HG03045 (cell line): ENCODE measurements at regions not wholly inside any gene's neighbourhood (a gene's known extent, or its start where the extent isn't known, plus 50 kb on each side); places are given as distances from the start of the nearest gene placed in this dataset.

Source experiments
- ATAC-seq: cut with Tn5 transposase; IDR thresholded peaks from one replicate; pipeline ENCODE4 v1.9.1; 2021; ENCODE audit warnings: mild to moderate bottlenecking, moderate library complexity; ENCODE audit not compliant: unreplicated experiment

- ATAC-seq: no peak
Observed at GRCh38 chr1:193565971-193566577, 379.7 kb upstream of the B3GALT2 start.

- no peak for ATAC-seq
Observed at GRCh38 chr1:193562121-193562520, 375.7 kb upstream of the B3GALT2 start.

- no peak for ATAC-seq
Observed at GRCh38 chr1:193558491-193559028, 372.1 kb upstream of the B3GALT2 start.

GRCh38 chr1:193555662-193556441 lies 369.4 kb upstream of the B3GALT2 start:
- no peak for ATAC-seq

GRCh38 chr1:193553564-193553963 lies 367.2 kb upstream of the B3GALT2 start:
- no peak for ATAC-seq

GRCh38 chr1:193552274-193552673 lies 365.9 kb upstream of the B3GALT2 start:
- ATAC-seq: no peak

GRCh38 chr1:193549081-193549480 lies 362.7 kb upstream of the B3GALT2 start:
- no peak for ATAC-seq

- ATAC-seq: no peak
Observed at GRCh38 chr1:193545171-193545570, 358.8 kb upstream of the B3GALT2 start.

- ATAC-seq: no peak
Observed at GRCh38 chr1:193543259-193543658, 356.8 kb upstream of the B3GALT2 start.

GRCh38 chr1:193542690-193543089 lies 356.3 kb upstream of the B3GALT2 start:
- no peak for ATAC-seq

- ATAC-seq: peak; percentile 11
Observed at GRCh38 chr1:193540511-193540910, 354.1 kb upstream of the B3GALT2 start.

- ATAC-seq: peak; percentile 61
Observed at GRCh38 chr1:193539731-193540459, 353.5 kb upstream of the B3GALT2 start.

- no peak for ATAC-seq
Observed at GRCh38 chr1:193538680-193539079, 352.3 kb upstream of the B3GALT2 start.

- ATAC-seq: no peak
Observed at GRCh38 chr1:193538003-193538354, 351.6 kb upstream of the B3GALT2 start.

- ATAC-seq: peak; percentile 92
Observed at GRCh38 chr1:193537266-193538002, 351.0 kb upstream of the B3GALT2 start.

GRCh38 chr1:193533853-193534252 lies 347.4 kb upstream of the B3GALT2 start:
- no peak for ATAC-seq

GRCh38 chr1:193525917-193526710 lies 339.7 kb upstream of the B3GALT2 start:
- ATAC-seq: no peak

GRCh38 chr1:193525411-193525810 lies 339.0 kb upstream of the B3GALT2 start:
- ATAC-seq: no peak

GRCh38 chr1:193524616-193525015 lies 338.2 kb upstream of the B3GALT2 start:
- ATAC-seq: no peak

GRCh38 chr1:193524021-193524420 lies 337.6 kb upstream of the B3GALT2 start:
- ATAC-seq: no peak
